ENCODE measurements at regions not wholly inside any gene's neighbourhood (a gene's known extent, or its start where the extent isn't known, plus 50 kb on each side); places are given as distances from the start of the nearest gene placed in this dataset.

GRCh38 chr7:91455411-91455810 lies 191.2 kb downstream of the FZD1 start:
- H3K27ac ChIP-seq: no peak overlapping the region
- 80 to 85% (median 83%) methylated on average over 10 of the region's 10 CpGs for WGBS, 4 donors
- no peaks in the 10 kb centered on the region for H3K9me3 ChIP-seq (replicated peaks in 1 of 3)
- H3K27me3 ChIP-seq: no peaks in the 10 kb centered on the region
- no peaks in the 10 kb centered on the region for H3K36me3 ChIP-seq (replicated peaks in 1 of 2)
- intact Hi-C loops (cut with DNase I): no loop called here
- H3K4me1 ChIP-seq (replicated peaks in 1 of 2): no peaks in the 10 kb centered on the region
- no peak overlapping the region for H3K4me3 ChIP-seq
- DNase-seq: no peak
- TF ChIP-seq POLR2A (IDR thresholded peaks at IDR 0.05): no peak
- TF ChIP-seq, protein P1, sequence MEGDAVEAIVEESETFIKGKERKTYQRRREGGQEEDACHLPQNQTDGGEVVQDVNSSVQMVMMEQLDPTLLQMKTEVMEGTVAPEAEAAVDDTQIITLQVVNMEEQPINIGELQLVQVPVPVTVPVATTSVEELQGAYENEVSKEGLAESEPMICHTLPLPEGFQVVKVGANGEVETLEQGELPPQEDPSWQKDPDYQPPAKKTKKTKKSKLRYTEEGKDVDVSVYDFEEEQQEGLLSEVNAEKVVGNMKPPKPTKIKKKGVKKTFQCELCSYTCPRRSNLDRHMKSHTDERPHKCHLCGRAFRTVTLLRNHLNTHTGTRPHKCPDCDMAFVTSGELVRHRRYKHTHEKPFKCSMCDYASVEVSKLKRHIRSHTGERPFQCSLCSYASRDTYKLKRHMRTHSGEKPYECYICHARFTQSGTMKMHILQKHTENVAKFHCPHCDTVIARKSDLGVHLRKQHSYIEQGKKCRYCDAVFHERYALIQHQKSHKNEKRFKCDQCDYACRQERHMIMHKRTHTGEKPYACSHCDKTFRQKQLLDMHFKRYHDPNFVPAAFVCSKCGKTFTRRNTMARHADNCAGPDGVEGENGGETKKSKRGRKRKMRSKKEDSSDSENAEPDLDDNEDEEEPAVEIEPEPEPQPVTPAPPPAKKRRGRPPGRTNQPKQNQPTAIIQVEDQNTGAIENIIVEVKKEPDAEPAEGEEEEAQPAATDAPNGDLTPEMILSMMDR (IDR thresholded peaks at IDR 0.05): no peak

- Histone ChIP-seq H3K27ac (no peak overlapping the region), H3K36me3 (replicated peaks in 1 of 2) (no peaks in the 10 kb centered on the region), H3K4me1 (replicated peaks in 1 of 2) (no peaks in the 10 kb centered on the region), H3K27me3 (no peaks in the 10 kb centered on the region), H3K4me3 (no peak overlapping the region), H3K9me3 (replicated peaks in 1 of 3) (no peaks in the 10 kb centered on the region)
- TF ChIP-seq POLR2A (IDR thresholded peaks at IDR 0.05): no peak
- WGBS, 4 donors: 59 to 75% (median 61%) methylated on average over 1 of the region's 1 CpG
- intact Hi-C loops (cut with DNase I): no loop called here
- DNase-seq: no peak
Measured at GRCh38 chr7:91457208-91457607, 193.0 kb downstream of the FZD1 start.

GRCh38 chr7:91459539-91459938 lies 195.3 kb downstream of the FZD1 start:
- no peak for DNase-seq
- Histone ChIP-seq H3K4me1 (replicated peaks in 1 of 2) (no peaks in the 10 kb centered on the region), H3K4me3 (no peak overlapping the region), H3K27ac (no peak overlapping the region), H3K27me3 (no peaks in the 10 kb centered on the region), H3K36me3 (replicated peaks in 1 of 2) (no peaks in the 10 kb centered on the region), H3K9me3 (replicated peaks in 1 of 3) (no peaks in the 10 kb centered on the region)
- WGBS, 4 donors: 87 to 92% (median 91%) methylated on average over 2 of the region's 2 CpGs
- intact Hi-C loops (cut with DNase I): no loop called here
- TF ChIP-seq, protein P1 (IDR thresholded peaks at IDR 0.05): no peak
- no peak for TF ChIP-seq POLR2A (IDR thresholded peaks at IDR 0.05)

- Histone ChIP-seq H3K36me3 (replicated peaks in 1 of 2) (no peaks in the 10 kb centered on the region), H3K9me3 (replicated peaks in 1 of 3) (no peaks in the 10 kb centered on the region), H3K4me1 (replicated peaks in 1 of 2) (no peaks in the 10 kb centered on the region), H3K4me3 (no peak overlapping the region), H3K27ac (no peak overlapping the region), H3K27me3 (no peaks in the 10 kb centered on the region)
- DNase-seq: no peak
- TF ChIP-seq POLR2A (IDR thresholded peaks at IDR 0.05): no peak
- TF ChIP-seq, protein P1 (IDR thresholded peaks at IDR 0.05): no peak
- intact Hi-C loops (cut with DNase I): no loop called here
- WGBS, 4 donors: 50 to 57% (median 54%) methylated on average over 1 of the region's 1 CpG
Measured at GRCh38 chr7:91462316-91462715, 198.1 kb downstream of the FZD1 start.

DNA sequence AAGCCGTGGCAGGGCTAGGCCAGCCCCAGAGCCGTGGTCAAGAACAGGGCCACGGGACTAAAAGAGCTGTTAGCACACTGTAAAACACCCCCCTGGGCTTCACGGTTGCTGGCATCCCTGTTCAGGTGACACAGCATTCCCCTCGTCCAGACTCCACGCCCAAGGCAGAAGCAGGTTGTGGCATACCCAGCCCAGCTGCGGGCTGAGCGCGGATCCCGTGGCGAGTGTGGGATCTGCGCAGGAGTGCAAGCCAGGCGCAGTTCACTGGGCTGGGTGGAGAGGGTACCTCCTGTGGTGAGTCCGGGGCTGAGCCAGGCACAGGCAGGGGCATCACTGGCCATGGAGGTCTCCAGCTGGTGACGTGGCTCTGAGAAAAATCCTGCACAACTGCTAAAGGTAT lies 199.1 kb downstream of the FZD1 start:
- no peak for TF ChIP-seq POLR2A (IDR thresholded peaks at IDR 0.05)
- TF ChIP-seq, protein P1 (IDR thresholded peaks at IDR 0.05): no peak
- no peaks in the 10 kb centered on the region for H3K27me3 ChIP-seq
- intact Hi-C loops (cut with DNase I): no loop called here
- 83 to 100% (median 90%) methylated on average over 3 to 15 of the region's 15 CpGs for WGBS, 4 donors
- no peaks in the 10 kb centered on the region for H3K9me3 ChIP-seq (replicated peaks in 1 of 3)
- no peak overlapping the region for H3K4me3 ChIP-seq
- H3K36me3 ChIP-seq (replicated peaks in 1 of 2): no peaks in the 10 kb centered on the region
- no peaks in the 10 kb centered on the region for H3K4me1 ChIP-seq (replicated peaks in 1 of 2)
- no peak overlapping the region for H3K27ac ChIP-seq
- DNase-seq: no peak

All from adrenal gland (tissue), 9 donors.